SW480 (cell line): ENCODE measurements at regions not wholly inside any gene's neighbourhood (a gene's known extent, or its start where the extent isn't known, plus 50 kb on each side); places are given as distances from the start of the nearest gene placed in this dataset.
A peak's percentile ranks its signal among the peaks of the same experiment; 100 is the strongest.

Experiments
- DNase-seq: peaks from one replicate; pipeline ENCODE4 v3.0.0-alpha.2; 2016; ENCODE audit warnings: low spot score

DNA sequence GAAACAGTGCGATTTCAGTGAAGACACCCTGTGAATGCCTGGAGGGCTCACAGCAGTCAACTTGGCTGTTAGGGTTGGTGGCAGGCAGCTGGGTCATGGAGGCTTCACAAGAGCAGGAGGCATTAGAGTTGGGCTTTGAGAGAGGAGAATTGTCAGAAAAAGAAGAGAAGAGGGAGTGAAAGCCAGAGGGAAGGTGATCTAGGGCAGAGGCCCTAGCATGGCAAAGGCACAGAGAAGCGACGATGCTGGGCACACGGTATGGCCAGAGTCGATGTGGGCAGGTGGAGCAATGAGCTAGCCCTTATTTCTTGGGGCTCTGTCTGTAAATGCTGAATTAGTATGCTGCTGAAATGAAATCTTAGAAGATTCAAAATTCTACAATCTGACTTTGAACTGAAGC, 52.6 kb upstream of the OLFM4 start:
- no peak for DNase-seq

DNA sequence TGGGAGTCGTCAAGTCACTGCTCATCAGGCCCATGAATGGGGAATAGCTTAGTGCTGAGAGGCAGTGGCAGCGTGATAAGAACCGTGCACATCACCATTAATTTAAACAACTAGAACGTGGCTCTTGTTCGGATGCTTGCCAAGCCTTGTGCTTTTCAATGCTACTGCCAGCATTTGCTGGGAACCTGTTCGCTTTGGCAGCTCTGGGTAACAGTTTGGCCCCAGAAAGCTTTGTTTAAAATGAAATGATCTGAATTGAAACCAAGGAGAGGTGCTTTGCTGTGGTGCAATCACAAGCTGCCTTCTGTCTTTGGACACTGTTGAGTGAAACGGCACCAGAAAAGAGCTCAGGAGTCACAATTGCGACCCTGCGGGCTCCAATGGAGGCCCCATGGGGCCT, 53.5 kb upstream of the OLFM4 start:
- DNase-seq: no peak

DNA sequence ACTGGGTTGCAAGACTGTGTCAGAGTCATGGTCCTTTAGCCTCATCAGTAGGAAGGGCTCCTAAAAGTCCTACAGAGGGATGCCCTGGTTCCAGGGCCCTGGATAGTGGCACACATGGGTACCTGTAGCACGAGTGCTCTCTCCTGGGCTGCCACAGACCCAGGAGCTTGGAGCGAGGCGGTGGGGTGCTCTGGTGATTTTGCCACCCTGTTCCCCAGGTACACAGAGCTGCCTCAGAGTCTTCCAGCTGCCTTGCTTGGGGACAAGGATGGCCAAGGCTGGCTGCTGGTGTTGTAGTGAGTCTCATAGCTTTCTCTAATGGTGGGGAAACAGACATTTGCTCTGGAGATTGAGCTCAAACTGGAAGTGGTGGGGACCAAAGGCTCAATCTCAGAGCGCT, 53.9 kb upstream of the OLFM4 start:
- DNase-seq: no peak

DNA sequence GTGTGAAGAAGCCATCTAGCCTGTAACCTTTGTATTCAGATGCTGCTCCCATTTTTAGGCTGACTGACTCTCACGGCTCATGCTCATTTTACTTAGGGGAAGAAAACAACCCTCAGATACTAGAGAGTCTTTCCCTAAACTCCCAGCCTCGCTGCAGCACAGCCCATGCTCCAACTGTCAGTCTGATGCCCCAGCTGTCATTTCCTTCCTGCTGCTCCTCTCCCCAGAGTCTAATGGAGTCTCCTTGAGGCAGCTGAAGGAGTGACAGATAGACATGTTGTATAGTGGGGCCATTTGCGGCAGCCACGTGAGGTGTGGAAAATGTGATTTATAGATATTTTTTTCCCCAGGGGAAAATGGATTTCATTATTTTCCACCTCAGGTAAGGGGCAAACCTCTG, 59.2 kb upstream of the OLFM4 start:
- no peak for DNase-seq

DNA sequence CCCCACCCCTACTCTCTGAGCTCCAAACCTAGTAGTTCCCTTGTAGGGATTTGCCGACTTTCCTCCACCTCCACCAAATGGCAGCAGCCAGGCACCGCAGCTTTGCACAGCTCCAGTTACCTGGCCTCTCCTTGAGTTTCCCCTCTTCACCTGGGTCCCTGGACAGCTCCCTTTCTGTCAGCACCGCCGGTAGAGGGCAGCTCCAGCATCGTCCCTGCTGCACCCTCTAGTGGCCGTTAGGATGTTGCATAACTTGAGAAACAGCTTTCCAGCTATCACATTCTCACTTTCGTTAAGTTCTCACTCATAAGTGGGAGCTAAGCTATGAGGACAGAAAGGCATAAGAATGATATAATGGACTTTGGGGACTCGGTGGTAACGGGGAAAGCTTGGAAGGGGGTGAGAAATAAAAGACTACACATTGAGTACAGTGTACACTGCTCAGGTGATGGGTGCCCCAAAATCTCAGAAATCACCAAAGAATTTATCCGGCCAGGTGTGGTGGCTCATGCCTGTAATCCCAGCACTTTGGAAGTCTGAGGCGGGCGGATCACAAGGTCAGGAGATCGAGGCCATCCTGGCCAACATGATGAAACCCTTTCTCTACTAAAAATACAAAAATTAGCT, 60.4 kb upstream of the OLFM4 start:
- peak; percentile 85 for DNase-seq

DNA sequence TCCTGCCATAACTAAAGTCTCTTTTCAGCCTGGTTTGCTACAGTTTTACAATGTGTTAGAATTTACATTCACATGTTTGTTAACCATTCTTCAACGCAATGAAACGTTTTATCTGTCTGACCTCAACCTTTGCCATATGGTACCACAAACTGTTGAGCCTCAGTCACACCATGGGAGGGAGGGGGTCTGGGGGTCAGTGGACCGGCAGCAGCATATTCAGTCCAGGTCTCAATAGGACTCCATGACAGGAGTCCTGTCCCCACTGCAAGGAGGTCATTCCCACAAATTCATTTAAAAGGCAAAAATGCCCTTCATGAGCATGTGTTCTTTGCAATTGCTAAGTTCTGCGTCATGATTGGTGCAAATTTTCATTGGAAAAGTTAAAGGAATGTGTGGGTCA, 66.6 kb upstream of the OLFM4 start:
- DNase-seq: no peak

DNA sequence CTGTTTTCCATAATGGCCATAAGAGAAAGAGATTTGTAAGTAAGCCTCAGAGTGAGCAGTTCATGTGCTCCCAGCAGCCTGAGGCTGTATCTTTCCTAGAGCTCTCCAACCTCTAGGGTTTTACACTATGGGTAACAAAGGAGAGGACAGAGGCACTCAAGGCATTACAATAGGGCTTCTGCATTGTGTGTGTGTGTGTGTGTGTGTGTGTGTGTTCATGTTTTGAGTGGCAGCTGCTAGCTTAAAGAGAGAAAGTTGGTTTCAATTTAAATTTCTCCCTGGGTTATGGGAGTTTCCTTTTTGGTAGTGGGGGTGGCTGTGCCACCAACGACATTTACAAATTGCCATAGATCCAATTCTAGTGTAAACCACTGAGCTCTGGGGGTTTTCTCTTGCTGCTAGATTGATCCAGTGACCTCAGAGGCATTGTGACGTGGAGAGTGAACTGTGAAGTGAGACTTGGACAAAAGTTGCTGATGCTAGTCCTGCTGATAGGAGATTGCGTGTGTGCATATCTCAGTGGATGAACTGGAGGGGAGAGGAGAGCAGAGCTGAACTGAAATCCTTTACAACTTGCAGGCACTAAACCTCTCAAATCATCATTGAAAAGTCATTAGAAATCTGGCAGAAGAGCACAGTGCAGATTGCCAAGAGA, 67.2 kb upstream of the OLFM4 start:
- DNase-seq: no peak

DNA sequence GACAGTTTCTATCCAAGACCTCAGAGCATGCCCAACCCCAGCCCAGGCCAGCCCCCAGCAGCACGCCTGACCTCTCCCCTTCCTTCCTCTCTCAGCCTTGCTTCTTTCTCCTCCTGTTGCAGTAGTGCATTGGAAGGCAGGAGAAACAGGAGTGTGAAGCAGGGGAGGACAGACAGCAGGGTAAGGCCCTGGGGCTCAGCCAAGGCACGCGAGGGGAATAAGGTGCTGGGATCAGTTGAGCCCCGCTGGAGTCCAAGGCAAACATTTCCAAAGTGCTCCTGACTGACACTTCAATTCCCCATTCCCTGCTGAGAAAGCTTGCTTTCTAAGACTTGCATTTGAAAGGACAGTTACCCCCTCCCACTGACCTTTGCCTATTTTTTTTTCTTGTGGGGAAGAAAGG, 73.1 kb upstream of the OLFM4 start:
- no peak for DNase-seq

DNA sequence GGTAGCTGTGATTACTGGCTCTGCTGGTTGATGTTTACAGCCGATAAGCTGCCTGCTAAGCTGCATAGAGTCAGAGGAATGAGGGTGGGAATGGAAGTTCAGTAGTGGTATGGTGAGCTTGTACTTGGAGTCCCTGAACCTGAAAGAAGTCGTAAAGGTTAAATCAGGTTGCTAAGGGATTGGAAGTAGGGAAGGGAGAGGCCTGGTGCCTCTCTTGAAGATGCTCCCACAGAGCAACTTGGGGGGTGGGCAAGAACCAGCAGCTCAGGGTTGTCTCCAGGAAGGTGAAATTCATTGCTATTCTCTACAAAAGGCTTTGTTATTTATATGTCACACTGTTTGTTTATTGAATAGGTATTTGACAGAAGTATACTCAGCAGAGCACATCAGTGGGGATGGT, 73.8 kb upstream of the OLFM4 start:
- DNase-seq: no peak

DNA sequence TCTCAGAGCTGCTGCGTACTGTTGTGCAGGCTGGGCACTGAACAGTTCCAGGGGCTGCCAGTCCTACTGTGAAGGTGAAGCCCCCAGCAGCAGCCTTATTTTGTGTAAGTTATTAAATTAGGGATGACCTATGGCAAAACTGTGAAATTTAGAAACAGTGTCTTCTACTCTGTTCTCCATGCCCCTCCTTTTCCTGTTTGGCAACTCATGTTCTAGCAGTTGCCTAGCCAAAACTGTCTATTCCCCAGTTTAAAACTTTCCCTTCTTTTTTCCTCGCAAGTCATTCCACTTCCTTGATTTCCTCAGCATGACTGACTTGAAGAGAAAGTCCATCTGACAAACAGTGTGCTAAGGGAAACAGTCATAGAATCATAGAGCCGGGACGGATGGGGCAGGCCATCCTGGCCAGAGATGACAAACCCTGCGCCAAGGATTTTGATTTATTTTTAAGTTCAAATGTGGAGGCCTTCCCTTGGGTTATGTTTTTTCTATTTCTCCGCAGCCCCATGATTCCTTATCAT, 78.1 kb upstream of the OLFM4 start:
- DNase-seq: no peak

DNA sequence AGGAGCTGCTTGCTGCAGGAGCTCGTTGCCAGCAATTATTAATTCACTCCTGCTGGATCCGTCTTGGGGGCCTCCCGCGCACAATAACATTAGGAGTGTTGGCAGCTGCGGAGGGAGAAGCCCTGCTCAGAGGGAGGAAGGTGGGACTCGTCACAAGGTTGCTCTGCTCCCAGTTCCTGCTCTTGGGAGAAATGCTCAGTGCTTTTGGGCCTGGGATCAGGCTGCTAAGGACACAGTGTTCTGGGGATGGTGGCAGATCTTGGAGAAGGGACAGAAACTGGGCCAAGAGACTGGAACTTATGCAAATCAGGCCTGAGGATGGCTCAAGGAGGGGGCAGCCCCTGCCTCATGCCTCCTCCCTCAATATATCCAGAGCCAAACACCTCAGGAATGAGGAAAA, 78.9 kb upstream of the OLFM4 start:
- no peak for DNase-seq

DNA sequence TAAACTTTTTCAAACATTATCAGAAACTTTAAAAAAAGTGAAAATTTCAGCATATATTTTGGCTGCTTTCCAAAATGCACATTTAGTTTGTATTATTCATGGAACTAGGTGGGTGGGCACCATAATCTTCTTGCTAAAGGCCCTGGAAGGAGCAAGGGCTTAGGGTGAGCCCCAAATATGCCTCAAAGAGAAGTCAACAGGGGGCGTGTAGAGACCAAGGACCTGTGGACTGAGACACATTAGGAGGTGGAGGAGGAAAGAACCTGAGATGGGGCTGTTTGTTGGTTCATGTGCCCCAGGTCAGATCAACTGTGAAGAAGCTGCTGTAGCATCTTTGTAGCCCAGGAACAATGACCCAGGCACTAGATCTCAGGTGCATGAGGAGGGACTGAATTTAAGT, 79.6 kb upstream of the OLFM4 start:
- no peak for DNase-seq

DNA sequence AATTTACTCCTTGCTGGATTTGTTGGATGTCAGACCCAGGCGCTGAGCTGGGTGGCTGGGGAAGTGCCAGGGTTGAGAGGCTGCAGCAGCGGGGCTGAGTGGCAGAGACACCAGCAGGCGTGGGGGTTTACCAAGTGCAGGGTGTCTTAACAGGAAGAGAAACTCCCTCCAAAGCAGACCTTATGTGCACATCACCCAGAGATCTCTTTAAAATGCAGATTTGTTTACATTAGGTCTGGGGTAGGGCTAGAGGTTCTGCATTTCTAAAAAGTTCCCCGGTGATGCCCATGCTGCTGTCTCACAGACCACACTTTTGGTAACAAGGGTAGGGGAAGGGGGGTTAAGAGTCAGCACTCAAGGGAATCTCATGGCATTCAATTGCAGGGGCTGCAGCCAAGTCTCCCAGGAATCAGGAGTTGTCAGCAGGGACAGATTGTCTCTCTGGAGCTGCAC, 80.7 kb upstream of the OLFM4 start:
- no peak for DNase-seq

DNA sequence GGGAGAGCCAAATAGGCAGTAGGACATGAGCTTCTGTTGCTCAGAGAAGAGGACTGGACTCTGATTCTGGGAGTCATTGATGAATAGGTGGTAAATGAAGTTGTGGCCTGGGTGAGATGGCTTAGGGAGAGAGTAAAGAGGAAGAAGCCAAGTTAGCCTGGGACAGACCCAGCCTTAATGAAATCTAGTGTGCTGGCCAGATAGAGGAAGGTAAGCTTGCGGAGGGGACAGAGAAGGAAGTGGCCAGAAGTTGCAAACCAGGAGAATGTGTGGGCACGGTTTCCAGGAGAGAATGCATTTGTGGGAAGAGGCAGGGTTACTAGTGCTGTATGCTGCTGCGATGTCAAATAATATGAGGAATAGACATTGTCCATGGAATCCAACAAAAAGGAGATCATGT, 83.3 kb upstream of the OLFM4 start:
- no peak for DNase-seq

DNA sequence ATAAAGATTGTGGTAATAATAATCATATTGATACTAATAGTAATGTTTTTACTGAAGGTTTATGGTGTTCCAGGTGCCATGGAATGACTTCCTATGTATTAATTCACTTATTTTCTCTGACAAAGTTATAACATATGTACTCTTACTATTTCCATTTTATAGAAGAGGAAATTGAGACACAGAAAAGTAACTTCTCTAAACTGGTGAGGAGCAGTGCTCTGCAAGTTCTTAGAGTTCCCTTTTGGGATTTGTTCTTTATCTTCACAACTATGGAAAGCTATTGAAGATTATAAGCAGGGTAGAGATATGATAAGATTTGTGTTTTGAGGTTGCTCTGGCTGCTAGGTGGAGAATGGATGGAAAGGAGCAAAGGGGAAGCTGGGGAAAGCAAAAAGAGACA, 83.9 kb upstream of the OLFM4 start:
- DNase-seq: no peak

DNA sequence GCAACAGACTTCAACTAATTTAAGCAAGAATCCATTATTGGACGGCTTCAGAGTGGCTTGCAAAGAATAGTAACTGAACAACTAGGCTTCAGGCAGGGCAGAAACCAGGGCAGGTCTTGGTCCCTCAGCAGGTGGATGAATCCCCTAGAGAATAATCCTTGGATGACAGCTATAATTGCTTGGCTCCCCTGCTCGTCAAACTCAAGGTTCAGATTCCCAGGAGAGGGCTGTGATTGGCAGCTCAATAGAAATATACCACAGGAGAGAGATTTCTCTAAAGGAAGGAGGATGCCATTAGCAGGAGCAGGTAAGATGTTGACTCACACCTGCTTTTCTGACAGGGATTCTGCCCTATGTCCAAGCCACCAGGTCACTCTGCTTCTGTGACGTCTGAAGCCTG, 89.6 kb upstream of the PCDH8 start:
- no peak for DNase-seq

DNA sequence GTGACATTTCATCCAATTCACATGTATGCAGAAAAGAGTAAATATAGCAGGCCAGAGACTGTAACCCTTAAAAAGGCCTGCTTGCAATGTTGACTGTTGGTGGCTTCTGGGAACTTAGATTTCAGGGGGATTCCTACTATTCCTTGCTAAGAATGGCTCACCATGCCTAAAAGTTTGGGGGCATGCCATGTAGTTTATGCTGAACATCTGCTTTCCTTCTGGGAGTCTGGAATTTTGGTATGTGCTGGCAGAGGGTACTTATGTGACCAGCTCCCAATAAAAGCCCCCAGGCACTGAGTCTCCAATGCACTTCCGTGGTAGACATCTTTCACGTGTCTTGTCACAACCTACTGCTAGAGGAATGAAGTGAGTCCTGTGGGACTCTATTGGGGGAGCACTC, 88.4 kb upstream of the PCDH8 start:
- DNase-seq: no peak

DNA sequence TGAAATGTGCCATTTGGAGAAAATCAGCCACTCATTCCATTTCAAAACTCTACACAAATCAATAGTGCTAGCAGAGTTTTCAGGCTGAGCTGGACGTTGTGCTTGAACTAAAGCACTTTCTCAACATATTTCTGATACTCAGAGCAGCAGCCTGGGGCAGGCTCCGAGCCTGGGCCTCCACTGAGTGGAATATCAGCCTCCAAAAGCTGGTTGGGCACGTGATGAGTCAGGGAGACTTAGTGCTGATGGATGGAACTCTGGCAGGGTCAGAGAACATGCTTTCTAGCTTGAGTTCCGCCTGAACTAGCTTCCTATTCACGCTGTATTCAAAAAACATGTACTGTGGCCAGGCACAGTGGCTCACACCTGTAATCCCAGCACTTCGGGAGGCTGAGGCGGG, 85.8 kb upstream of the PCDH8 start:
- no peak for DNase-seq

DNA sequence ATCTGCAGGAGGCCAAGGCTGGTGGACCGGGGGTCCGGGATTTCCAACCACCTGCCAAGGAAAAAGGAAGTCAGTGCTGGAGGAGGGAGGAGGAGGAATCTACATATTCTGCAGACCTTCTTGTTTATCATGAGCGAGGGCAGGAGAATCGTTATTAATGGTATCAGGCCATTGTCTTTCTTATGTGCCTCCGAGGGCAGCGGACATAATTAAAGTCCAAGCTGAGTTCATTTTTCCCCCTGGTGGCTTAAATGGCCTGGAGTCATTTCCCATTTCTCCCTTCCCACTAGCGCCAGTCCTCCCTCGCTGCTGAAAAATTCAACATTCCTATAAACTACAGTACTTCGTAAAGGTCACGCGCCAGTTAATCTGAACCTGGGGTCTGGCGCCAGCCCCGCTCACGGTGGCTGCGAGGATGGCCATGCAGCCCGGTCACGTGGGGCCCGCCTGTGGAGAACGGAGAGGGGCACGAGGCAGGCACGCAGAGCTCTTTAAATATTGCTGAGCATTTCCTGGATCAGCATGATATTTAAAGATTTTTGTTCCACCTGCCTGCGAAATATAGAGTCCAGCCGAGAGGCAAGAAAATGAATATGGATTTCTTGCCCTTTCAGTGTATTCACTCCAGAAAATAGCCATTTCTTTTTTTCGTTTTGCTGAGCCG, 85.2 kb upstream of the PCDH8 start:
- no peak for DNase-seq

DNA sequence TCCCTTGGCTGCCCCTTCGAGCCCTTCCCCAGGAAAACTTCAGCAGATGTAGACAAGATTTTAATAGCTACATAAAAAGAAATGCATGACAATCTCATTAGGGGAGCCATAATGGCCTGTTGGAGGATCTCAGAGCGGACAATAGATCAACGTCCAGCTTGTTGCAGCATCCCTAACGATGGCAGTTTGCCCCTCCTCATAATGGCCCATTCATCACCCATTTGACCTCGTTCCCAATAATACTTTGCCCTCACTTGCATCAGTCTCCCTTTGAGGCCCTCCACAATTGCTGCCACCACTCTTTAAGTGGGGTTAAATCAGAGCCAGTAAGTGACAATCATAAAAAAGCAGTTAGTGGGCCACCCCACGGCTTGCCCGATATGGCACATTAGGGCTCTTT, 84.7 kb upstream of the PCDH8 start:
- DNase-seq: no peak

DNA sequence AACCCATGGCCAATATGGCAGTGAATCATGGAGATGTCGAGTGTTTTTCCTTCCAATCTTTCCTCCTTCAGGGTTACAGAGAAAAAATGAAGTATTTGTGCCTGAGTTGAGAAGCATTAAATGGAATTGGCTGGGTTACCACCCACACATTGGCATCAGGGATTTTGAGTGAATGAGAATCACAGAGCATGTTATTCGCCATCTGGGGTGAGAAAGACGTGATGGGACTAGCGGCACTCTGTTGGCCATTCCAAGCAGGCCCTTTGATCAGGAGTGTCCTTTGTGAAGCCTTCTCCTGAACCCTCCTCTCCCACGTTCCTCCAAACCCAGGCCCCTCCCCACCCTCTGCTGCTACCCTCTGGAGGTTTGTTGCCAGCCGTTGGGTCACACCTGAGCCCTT, 84.2 kb upstream of the PCDH8 start:
- DNase-seq: no peak

DNA sequence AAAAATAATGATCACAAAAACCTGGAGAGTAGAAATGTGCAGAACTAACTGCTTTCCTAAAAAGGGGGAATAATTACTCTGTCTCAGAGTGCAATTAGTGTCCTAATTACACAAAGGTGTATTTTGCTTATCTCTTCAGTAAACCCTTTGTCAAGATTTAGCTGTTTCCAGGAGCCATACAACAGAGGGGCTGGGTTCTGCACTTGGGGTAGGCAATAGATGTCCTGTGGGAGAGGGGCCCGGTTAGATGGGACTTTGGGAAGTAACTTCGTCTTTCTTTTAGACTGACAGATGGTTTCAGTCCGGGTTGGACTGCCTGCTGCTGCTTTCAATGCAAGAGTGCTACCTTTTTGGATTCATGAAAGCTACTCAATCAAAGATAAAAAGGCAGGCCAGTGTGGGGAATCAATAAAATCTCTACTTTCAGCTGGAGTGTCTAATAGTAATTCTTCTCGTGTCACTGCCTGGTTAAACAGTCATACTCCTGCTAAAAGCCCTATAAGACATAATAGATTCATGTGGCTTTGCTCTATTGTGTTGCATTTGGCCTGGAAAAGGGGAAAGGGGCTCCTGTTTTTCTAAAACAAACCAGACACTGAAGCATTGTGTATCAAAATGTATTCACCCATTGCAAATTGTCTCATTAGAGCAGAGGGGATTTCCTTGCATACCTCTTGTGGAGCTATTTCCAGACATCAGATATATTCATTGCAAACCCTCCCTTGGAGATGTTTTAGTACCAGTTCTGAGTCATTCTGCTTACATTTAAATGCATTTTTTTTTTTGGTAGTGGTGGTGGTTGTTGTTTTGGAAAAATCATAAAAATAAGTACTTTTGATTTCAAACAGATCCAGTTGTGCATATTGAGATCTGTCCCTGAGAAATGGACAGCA, 83.3 kb upstream of the PCDH8 start:
- DNase-seq: no peak

DNA sequence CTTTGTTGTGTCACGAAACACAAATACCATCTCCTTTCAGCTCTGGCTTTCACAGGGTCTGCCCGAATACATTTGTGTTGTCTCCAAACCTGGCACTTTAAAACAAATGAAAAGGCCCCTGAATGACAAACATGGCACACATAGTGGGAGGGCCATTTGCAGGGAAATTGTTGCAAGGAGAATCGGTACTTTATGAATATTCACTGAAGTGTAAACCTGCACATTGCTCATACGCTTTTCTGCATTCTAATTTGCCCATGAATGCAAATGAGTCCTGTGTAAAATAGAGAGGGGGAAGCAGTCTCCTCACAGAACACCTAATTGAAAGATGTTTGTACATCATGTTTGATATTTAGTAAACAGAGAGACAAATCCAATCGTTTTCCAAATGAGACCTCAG, 82.7 kb upstream of the PCDH8 start:
- DNase-seq: no peak
